H1 (cell line): ENCODE measurements at regions not wholly inside any gene's neighbourhood (a gene's known extent, or its start where the extent isn't known, plus 50 kb on each side); places are given as distances from the start of the nearest gene placed in this dataset.

Experiments
- CTCF ChIA-PET: fragments of 300-600 bp; sonication (Branson Sonifier 250); formaldehyde crosslinking; loops from one replicate; lab custom pipeline; 2021; ENCODE audit not compliant: partially characterized antibody; lab: Charles Lee
- POLR2A ChIA-PET: fragments of 300-600 bp; sonication (Branson Sonifier 250); formaldehyde crosslinking; loops from one replicate; lab custom pipeline; 2021; ENCODE audit warnings: inconsistent platforms; ENCODE audit not compliant: partially characterized antibody; lab: Charles Lee
- DNase-seq, 2 experiments: peaks; one replicate each; pipeline versions ENCODE4 v3.0.0 to v3.0.0-alpha.2; 2010 to 2022; ENCODE audit warnings: low spot score in 2 of 2, low read depth in 1 of 2, mixed read lengths in 1 of 2
- FAIRE-seq: peaks from 2 replicates; lab custom pipeline; 2011; peaks lifted over from hg19 to GRCh38; lab: Jason Lieb, UNC
- H2AFZ ChIP-seq: 2 replicates; pipeline ENCODE4 v1.8.1; 2012; ENCODE audit warnings: low read length, inconsistent platforms
- H2AK5ac ChIP-seq: 2 replicates; pipeline ENCODE4 v1.6.1; 2013; ENCODE audit warnings: low read depth, low read length
- H2BK120ac ChIP-seq: replicated peaks from 2 replicates; pipeline ENCODE3; 2013; ENCODE audit warnings: low read depth, low read length, inconsistent platforms
- H2BK12ac ChIP-seq: 2 replicates; pipeline ENCODE4 v1.6.1; 2013; ENCODE audit warnings: low read depth, low read length
- H2BK15ac ChIP-seq: 2 replicates; pipeline ENCODE4 v1.6.1; 2013; ENCODE audit warnings: low read length
- H2BK20ac ChIP-seq: 2 replicates; pipeline ENCODE4 v1.6.1; 2013; ENCODE audit warnings: low read length
- H2BK5ac ChIP-seq: 2 replicates; pipeline ENCODE4 v1.6.1; 2013; ENCODE audit warnings: low read depth, low read length
- H3K14ac ChIP-seq: 2 replicates; pipeline ENCODE4 v1.6.1; 2013; ENCODE audit warnings: inconsistent platforms; ENCODE audit not compliant: insufficient read length
- H3K18ac ChIP-seq: 2 replicates; pipeline ENCODE4 v1.6.1; 2013; ENCODE audit warnings: low read length; ENCODE audit errors: extremely low read depth
- H3K23ac ChIP-seq: 2 replicates; pipeline ENCODE4 v1.6.1; 2013; ENCODE audit warnings: inconsistent platforms; ENCODE audit not compliant: insufficient read length
- H3K23me2 ChIP-seq: 2 replicates; pipeline ENCODE4 v1.6.1; 2013; ENCODE audit warnings: low read depth, low read length
- H3K27ac ChIP-seq: 2 replicates; pipeline ENCODE4 v1.6.1; 2011; ENCODE audit warnings: low read depth, low read length, inconsistent platforms
- H3K27me3 ChIP-seq, 4 experiments: replicated peaks in 1 of 4; 1 replicate in 1 of 4; 2 replicates in 3 of 4; pipeline versions ENCODE4 v1.6.1 to v1.8.1; 2011 to 2013; ENCODE audit warnings: low read length in 3 of 4, mild to moderate bottlenecking in 3 of 4, inconsistent platforms in 2 of 4, mixed read lengths in 2 of 4, moderate library complexity in 1 of 4; ENCODE audit not compliant: control insufficient read depth in 3 of 4, insufficient read depth in 3 of 4; ENCODE audit errors: extremely low read depth in 1 of 4
- H3K36me3 ChIP-seq, 4 experiments: 2 replicates each; pipeline versions ENCODE4 v1.6.1 to v1.8.1; 2011 to 2013; ENCODE audit warnings: mild to moderate bottlenecking in 4 of 4, low read length in 3 of 4, moderate library complexity in 2 of 4, control low read depth in 1 of 4, inconsistent platforms in 1 of 4; ENCODE audit not compliant: insufficient read depth in 4 of 4, control insufficient read depth in 2 of 4
- H3K4ac ChIP-seq: replicated peaks from 2 replicates; pipeline ENCODE3; 2013; ENCODE audit warnings: low read length, low read depth, mixed read lengths, inconsistent platforms; ENCODE audit not compliant: insufficient read length
- H3K4me1 ChIP-seq, 4 experiments: replicated peaks in 1 of 4; 1 replicate in 1 of 4; 2 replicates in 3 of 4; pipeline versions ENCODE4 v1.6.1 to v1.8.1; 2011 to 2013; ENCODE audit warnings: low read length in 3 of 4, inconsistent platforms in 2 of 4, mixed read lengths in 1 of 4; ENCODE audit not compliant: insufficient read depth in 4 of 4, control insufficient read depth in 3 of 4
- H3K4me2 ChIP-seq, 2 experiments: 2 replicates each; pipeline versions ENCODE4 v1.6.1 to v1.8.1; 2011 to 2013; ENCODE audit warnings: low read depth in 2 of 2, low read length in 2 of 2, control low read depth in 1 of 2, inconsistent platforms in 1 of 2, mild to moderate bottlenecking in 1 of 2; ENCODE audit not compliant: insufficient read depth in 1 of 2
- H3K4me3 ChIP-seq, 4 experiments: fragments of 200-600, 300-600 bp in 1 of 4; sonication (generic), shearing (Covaris generic), sonication (Bioruptor Twin) in 1 of 4; 2 replicates each; pipeline versions ENCODE4 v1.5.1 to v1.8.1; 2011 to 2016; ENCODE audit warnings: low read length in 4 of 4, low read depth in 3 of 4, control low read depth in 2 of 4, inconsistent platforms in 2 of 4, mild to moderate bottlenecking in 2 of 4, mixed read lengths in 1 of 4, moderate library complexity in 1 of 4; ENCODE audit not compliant: insufficient read depth in 2 of 4; ENCODE audit errors: extremely low read depth in 1 of 4
- H3K56ac ChIP-seq: replicated peaks from 2 replicates; pipeline ENCODE3; 2013; ENCODE audit warnings: low read depth, mild to moderate bottlenecking, mixed read lengths, low read length, inconsistent platforms; ENCODE audit not compliant: insufficient read length
- H3K79me1 ChIP-seq: 2 replicates; pipeline ENCODE4 v1.6.1; 2013; ENCODE audit warnings: low read depth, low read length, control low read depth
- H3K79me2 ChIP-seq, 2 experiments: 2 replicates each; pipeline versions ENCODE4 v1.6.1 to v1.8.1; 2012 to 2013; ENCODE audit warnings: low read length in 2 of 2, mild to moderate bottlenecking in 2 of 2, inconsistent platforms in 1 of 2; ENCODE audit not compliant: insufficient read depth in 2 of 2, control insufficient read depth in 1 of 2
- H3K9ac ChIP-seq, 4 experiments: replicated peaks in 1 of 4; 1 replicate in 1 of 4; 2 replicates in 3 of 4; pipeline versions ENCODE4 v1.6.1 to v1.8.1; 2011 to 2013; ENCODE audit warnings: low read depth in 3 of 4, low read length in 3 of 4, control low read depth in 2 of 4, mild to moderate bottlenecking in 2 of 4, moderate library complexity in 2 of 4, inconsistent platforms in 1 of 4; ENCODE audit errors: extremely low read depth in 1 of 4
- H3K9me3 ChIP-seq, 2 experiments: 2 replicates each; pipeline versions ENCODE4 v1.6.1 to v1.8.1; 2012 to 2013; ENCODE audit warnings: mild to moderate bottlenecking in 2 of 2, moderate library complexity in 2 of 2, control low read depth in 1 of 2, inconsistent platforms in 1 of 2, low read depth in 1 of 2, low read length in 1 of 2, mixed read lengths in 1 of 2; ENCODE audit not compliant: insufficient read depth in 2 of 2
- H4K20me1 ChIP-seq, 2 experiments: replicated peaks in 1 of 2; 2 replicates each; pipeline versions ENCODE3 to v1.8.1; 2011 to 2013; ENCODE audit warnings: inconsistent platforms in 2 of 2, low read length in 2 of 2, mild to moderate bottlenecking in 1 of 2; ENCODE audit not compliant: insufficient read depth in 2 of 2, control insufficient read depth in 1 of 2
- H4K5ac ChIP-seq: 2 replicates; pipeline ENCODE4 v1.6.1; 2013; ENCODE audit warnings: low read length, low read depth, mixed read lengths, inconsistent platforms; ENCODE audit not compliant: insufficient read length
- H4K8ac ChIP-seq: 2 replicates; pipeline ENCODE4 v1.8.0; 2013; ENCODE audit warnings: mild to moderate bottlenecking, moderate library complexity, low read length, inconsistent platforms; ENCODE audit not compliant: insufficient read depth; ENCODE audit errors: extremely low read depth
- H4K91ac ChIP-seq: replicated peaks from 2 replicates; pipeline ENCODE3; 2013; ENCODE audit warnings: low read length, mixed read lengths, inconsistent platforms; ENCODE audit not compliant: insufficient read length
- BACH1 ChIP-seq: IDR thresholded peaks from 2 replicates; pipeline ENCODE4 v1.6.1; 2012; ENCODE audit warnings: low read length, improper control_type of control experiment
- BCL11A ChIP-seq, 2 experiments: IDR thresholded peaks; one replicate each; pipeline ENCODE4 v1.6.1; 2011; ENCODE audit warnings: low read depth in 2 of 2, low read length in 2 of 2, mild to moderate bottlenecking in 2 of 2
- EP300 ChIP-seq, 2 experiments: IDR thresholded peaks; 1 replicate in 1 of 2; 2 replicates in 1 of 2; pipeline ENCODE4 v1.6.1; 2011 to 2012; ENCODE audit warnings: low read depth in 2 of 2, low read length in 2 of 2, mild to moderate bottlenecking in 2 of 2, borderline replicate concordance in 1 of 2, inconsistent platforms in 1 of 2, moderate library complexity in 1 of 2
- FOSL1 ChIP-seq: IDR thresholded peaks from 2 replicates; pipeline ENCODE4 v1.6.1; 2011; ENCODE audit warnings: mild to moderate bottlenecking, low read depth, low read length, moderate library complexity; ENCODE audit not compliant: insufficient read depth
- NANOG ChIP-seq: IDR thresholded peaks from 2 replicates; pipeline ENCODE4 v1.6.1; 2011; ENCODE audit warnings: low read length, low read depth, mild to moderate bottlenecking, inconsistent platforms; ENCODE audit not compliant: insufficient read depth, poor library complexity, severe bottlenecking
- POLR2A ChIP-seq, 2 experiments: IDR thresholded peaks; 1 replicate in 1 of 2; 2 replicates in 1 of 2; pipeline ENCODE4 v1.6.1; 2011; ENCODE audit warnings: low read depth in 2 of 2, low read length in 2 of 2, mild to moderate bottlenecking in 2 of 2; ENCODE audit errors: control extremely low read depth in 1 of 2
- SIX5 ChIP-seq: IDR thresholded peaks from 2 replicates; pipeline ENCODE4 v1.6.1; 2011; ENCODE audit warnings: mild to moderate bottlenecking, low read depth, low read length
- TAF7 ChIP-seq: optimal IDR thresholded peaks from 2 replicates; pipeline ENCODE3; 2011; ENCODE audit warnings: low read depth, mild to moderate bottlenecking, inconsistent platforms, low read length, moderate library complexity, borderline replicate concordance
- YY1 ChIP-seq: IDR thresholded peaks from 2 replicates; pipeline ENCODE4 v1.6.1; 2011; ENCODE audit warnings: low read depth, mild to moderate bottlenecking, low read length
- WGBS, 2 experiments: shearing (Covaris generic) in 1 of 2; methylation state at CpG; one replicate each; pipeline versions ENCODE4 v1.1.6 to v1.1.7; 2013 to 2015; ENCODE audit warnings: low lambda C conversion rate in 2 of 2, mixed read lengths in 2 of 2, inconsistent platforms in 1 of 2, low coverage in 1 of 2, missing lambda C conversion rate in 1 of 2; ENCODE audit not compliant: insufficient replicate concordance in 2 of 2, insufficient coverage in 1 of 2, insufficient read length in 1 of 2; ENCODE audit errors: extremely low coverage in 1 of 2, missing lambda C conversion rate in 1 of 2; 5-methylcytosine and 5-hydroxymethylcytosine counted together
- TF ChIP-seq, protein P1 (sequence below), 3 experiments: IDR thresholded peaks; 1 replicate in 2 of 3; 2 replicates in 1 of 3; pipeline versions ENCODE4 v1.5.1 to v1.6.1; 2011; ENCODE audit warnings: low read length in 3 of 3, mild to moderate bottlenecking in 3 of 3, inconsistent platforms in 2 of 3, low read depth in 1 of 3, moderate library complexity in 1 of 3; ENCODE audit not compliant: insufficient read depth in 1 of 3; ENCODE audit errors: control extremely low read depth in 1 of 3
- TF ChIP-seq, protein P2 (sequence below): IDR thresholded peaks from 2 replicates; pipeline ENCODE4 v1.6.1; 2011; ENCODE audit warnings: low read depth, mild to moderate bottlenecking, low read length; ENCODE audit not compliant: insufficient read depth

DNA sequence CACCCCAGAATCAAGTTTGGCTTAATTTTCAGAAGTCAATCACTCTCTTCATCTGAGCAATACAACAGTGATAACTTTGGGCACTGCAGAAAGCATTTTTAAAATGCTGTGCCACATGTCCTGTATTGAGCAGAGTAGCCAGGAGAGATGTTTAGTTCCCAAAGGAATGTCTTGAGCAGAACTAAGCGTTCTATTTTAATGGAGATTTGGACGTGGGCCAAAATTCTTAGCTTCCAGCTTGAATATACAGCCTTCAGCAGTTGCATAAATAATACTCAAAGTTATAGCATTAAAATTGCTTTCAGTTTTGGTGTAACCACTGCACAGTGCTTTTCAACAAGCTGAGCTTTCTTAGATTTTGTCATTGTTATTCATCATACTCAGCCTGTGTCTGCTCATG, 679.2 kb downstream of the NLGN4X start:
- POLR2A ChIA-PET: no interaction called here
- no peaks in the 10 kb centered on the region for H3K4me1 ChIP-seq

More for the DNA sequence above, 679.2 kb downstream of the NLGN4X start:
- no peak overlapping the region for H3K18ac ChIP-seq
- H3K23me2 ChIP-seq: no peaks in the 10 kb centered on the region
- no peaks in the 10 kb centered on the region for H3K36me3 ChIP-seq
- H3K14ac ChIP-seq: no peak overlapping the region
- no peak overlapping the region for H2BK5ac ChIP-seq
- no peak overlapping the region for H2BK15ac ChIP-seq
- no peaks in the 10 kb centered on the region for H3K9me3 ChIP-seq
- no peaks in the 10 kb centered on the region for H4K20me1 ChIP-seq
- H3K56ac ChIP-seq: no peak overlapping the region
- 94% methylated on average over 2 of the region's 2 CpGs; no CpG with 5 or more reads in 1 of the 2 experiments for WGBS, 2 experiments
- no peak overlapping the region for H4K8ac ChIP-seq
- H3K23ac ChIP-seq: no peak overlapping the region
- no peak overlapping the region for H2AK5ac ChIP-seq
- H3K27me3 ChIP-seq: no peaks in the 10 kb centered on the region
- FAIRE-seq (no peak), DNase-seq (no peak)
- CTCF ChIA-PET: no interaction called here
- H3K4me2 ChIP-seq: no peak overlapping the region
- no peak overlapping the region for H2BK12ac ChIP-seq
- H2AFZ ChIP-seq: no peak overlapping the region
- no peak overlapping the region for H2BK20ac ChIP-seq
- H3K4ac ChIP-seq: no peak overlapping the region
- no peaks in the 10 kb centered on the region for H3K79me1 ChIP-seq
- H2BK120ac ChIP-seq: no peak overlapping the region
- H3K4me3 ChIP-seq: no peak overlapping the region
- no peaks in the 10 kb centered on the region for H3K79me2 ChIP-seq
- no peak overlapping the region for H3K27ac ChIP-seq
- no peak overlapping the region for H4K5ac ChIP-seq
- no peak overlapping the region for H3K9ac ChIP-seq
- H4K91ac ChIP-seq: no peak overlapping the region
- TF ChIP-seq BCL11A (IDR thresholded peaks at IDR 0.05; ENCODE audit: low read depth in 2 of 2, low read length in 2 of 2) (no peak), FOSL1 (no peak), NANOG (no peak), EP300 (IDR thresholded peaks at IDR 0.05; ENCODE audit: borderline replicate concordance in 1 of 2, low read depth in 2 of 2, low read length in 2 of 2) (no peak), POLR2A (IDR thresholded peaks at IDR 0.05; ENCODE audit: control extremely low read depth in 1 of 2, low read depth in 2 of 2, low read length in 2 of 2) (no peak), SIX5 (no peak), TAF7 (no peak), BACH1 (no peak), YY1 (no peak)
- TF ChIP-seq, protein P1, sequence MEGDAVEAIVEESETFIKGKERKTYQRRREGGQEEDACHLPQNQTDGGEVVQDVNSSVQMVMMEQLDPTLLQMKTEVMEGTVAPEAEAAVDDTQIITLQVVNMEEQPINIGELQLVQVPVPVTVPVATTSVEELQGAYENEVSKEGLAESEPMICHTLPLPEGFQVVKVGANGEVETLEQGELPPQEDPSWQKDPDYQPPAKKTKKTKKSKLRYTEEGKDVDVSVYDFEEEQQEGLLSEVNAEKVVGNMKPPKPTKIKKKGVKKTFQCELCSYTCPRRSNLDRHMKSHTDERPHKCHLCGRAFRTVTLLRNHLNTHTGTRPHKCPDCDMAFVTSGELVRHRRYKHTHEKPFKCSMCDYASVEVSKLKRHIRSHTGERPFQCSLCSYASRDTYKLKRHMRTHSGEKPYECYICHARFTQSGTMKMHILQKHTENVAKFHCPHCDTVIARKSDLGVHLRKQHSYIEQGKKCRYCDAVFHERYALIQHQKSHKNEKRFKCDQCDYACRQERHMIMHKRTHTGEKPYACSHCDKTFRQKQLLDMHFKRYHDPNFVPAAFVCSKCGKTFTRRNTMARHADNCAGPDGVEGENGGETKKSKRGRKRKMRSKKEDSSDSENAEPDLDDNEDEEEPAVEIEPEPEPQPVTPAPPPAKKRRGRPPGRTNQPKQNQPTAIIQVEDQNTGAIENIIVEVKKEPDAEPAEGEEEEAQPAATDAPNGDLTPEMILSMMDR (IDR thresholded peaks at IDR 0.05; ENCODE audit: control extremely low read depth in 1 of 3, insufficient read depth in 1 of 3, low read depth in 1 of 3, low read length in 3 of 3): no peak
- TF ChIP-seq, protein P2, sequence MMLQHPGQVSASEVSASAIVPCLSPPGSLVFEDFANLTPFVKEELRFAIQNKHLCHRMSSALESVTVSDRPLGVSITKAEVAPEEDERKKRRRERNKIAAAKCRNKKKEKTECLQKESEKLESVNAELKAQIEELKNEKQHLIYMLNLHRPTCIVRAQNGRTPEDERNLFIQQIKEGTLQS: no peak
